ENCODE measurements at regions not wholly inside any gene's neighbourhood (a gene's known extent, or its start where the extent isn't known, plus 50 kb on each side); places are given as distances from the start of the nearest gene placed in this dataset.
"Not testable (repeated sequence)": the region's sequence is repeated elsewhere in the genome, so short reads cannot be mapped to it uniquely, and the experiment has no call there.

GRCh38 chr1:228796945-228797344 is 61.7 kb downstream of the RHOU start:
- DNase-seq = not testable (repeated sequence)

- no peak for DNase-seq
These were observed 62.8 kb downstream of the RHOU start for GRCh38 chr1:228798035-228798434.

- DNase-seq = no peak
These were observed 63.3 kb downstream of the RHOU start for GRCh38 chr1:228798548-228798947.

- no peak for DNase-seq
These were observed 64.6 kb downstream of the RHOU start for GRCh38 chr1:228799924-228800323.

GRCh38 chr1:228801068-228801467 is 65.8 kb downstream of the RHOU start:
- DNase-seq = no peak

- DNase-seq = no peak
These were observed 67.3 kb downstream of the RHOU start for GRCh38 chr1:228802386-228803220.

- DNase-seq = no peak
These were observed 68.1 kb downstream of the RHOU start for GRCh38 chr1:228803421-228803820.

- DNase-seq = no peak
These were observed 68.9 kb downstream of the RHOU start for GRCh38 chr1:228804173-228804572.

GRCh38 chr1:228804640-228805413 is 69.5 kb downstream of the RHOU start:
- no peak for DNase-seq

- no peak for DNase-seq
These were observed 72.8 kb downstream of the RHOU start for GRCh38 chr1:228807904-228808605.

- no peak for DNase-seq
These were observed 74.5 kb downstream of the RHOU start for GRCh38 chr1:228809621-228810394.

- no peak for DNase-seq
These were observed 75.1 kb downstream of the RHOU start for GRCh38 chr1:228810395-228810758.

- DNase-seq = no peak
These were observed 75.8 kb downstream of the RHOU start for GRCh38 chr1:228810878-228811711.

- no peak for DNase-seq
These were observed 76.5 kb downstream of the RHOU start for GRCh38 chr1:228811712-228812305.

GRCh38 chr1:228812961-228813360 is 77.7 kb downstream of the RHOU start:
- DNase-seq = no peak

GRCh38 chr1:228814176-228814575 is 78.9 kb downstream of the RHOU start:
- DNase-seq = no peak

GRCh38 chr1:228818296-228818695 is 83.0 kb downstream of the RHOU start:
- no peak for DNase-seq

GRCh38 chr1:228818928-228819630 is 83.8 kb downstream of the RHOU start:
- DNase-seq = no peak

- DNase-seq = no peak
These were observed 86.0 kb downstream of the RHOU start for GRCh38 chr1:228821252-228821651.

- no peak for DNase-seq
These were observed 87.9 kb downstream of the RHOU start for GRCh38 chr1:228823200-228823599.

- no peak for DNase-seq
These were observed 89.1 kb downstream of the RHOU start for GRCh38 chr1:228824366-228824765.
